Small intestine (tissue), 7 donors: ENCODE measurements at regions not wholly inside any gene's neighbourhood (a gene's known extent, or its start where the extent isn't known, plus 50 kb on each side); places are given as distances from the start of the nearest gene placed in this dataset.

Experiments used
- DNase-seq, 2 donors: peaks; one replicate each; pipeline versions ENCODE4 v3.0.0 to v3.0.0-alpha.2; 2013
- FAIRE-seq: peaks from 2 replicates; lab custom pipeline; 2012; peaks lifted over from hg19 to GRCh38; lab: Jason Lieb, UNC
- H3K27ac ChIP-seq, 3 donors: one replicate each; pipeline ENCODE4 v1.5.1; 2013; ENCODE audit warnings: low read length in 2 of 3, mild to moderate bottlenecking in 2 of 3, control low read depth in 1 of 3, inconsistent platforms in 1 of 3, low read depth in 1 of 3, moderate library complexity in 1 of 3
- H3K27me3 ChIP-seq, 3 donors: one replicate each; pipeline ENCODE4 v1.6.1; 2013; ENCODE audit warnings: low read length in 3 of 3, inconsistent platforms in 1 of 3; ENCODE audit not compliant: control insufficient read depth in 3 of 3, insufficient read depth in 3 of 3
- H3K36me3 ChIP-seq, 3 donors: one replicate each; pipeline ENCODE4 v1.6.1; 2013; ENCODE audit warnings: low read length in 3 of 3, inconsistent platforms in 1 of 3, low read depth in 1 of 3, mild to moderate bottlenecking in 1 of 3, moderate library complexity in 1 of 3; ENCODE audit not compliant: control insufficient read depth in 3 of 3, insufficient read depth in 2 of 3
- H3K4me1 ChIP-seq, 3 donors: one replicate each; pipeline ENCODE4 v1.6.1; 2013; ENCODE audit warnings: low read length in 2 of 3, inconsistent platforms in 1 of 3, low read depth in 1 of 3, mild to moderate bottlenecking in 1 of 3, moderate library complexity in 1 of 3; ENCODE audit not compliant: control insufficient read depth in 3 of 3, insufficient read depth in 2 of 3
- H3K4me3 ChIP-seq, 3 donors: one replicate each; pipeline ENCODE4 v1.5.1; 2013; ENCODE audit warnings: low read length in 3 of 3, control low read depth in 1 of 3, inconsistent platforms in 1 of 3, low read depth in 1 of 3, mild to moderate bottlenecking in 1 of 3, moderate library complexity in 1 of 3
- H3K9me3 ChIP-seq, 2 donors: one replicate each; pipeline ENCODE4 v1.6.1; 2013; ENCODE audit warnings: low read depth in 1 of 2, low read length in 1 of 2; ENCODE audit not compliant: control insufficient read depth in 2 of 2, insufficient read depth in 1 of 2
- WGBS, 3 donors: extraction: QIAGEN DNeasy Blood & Tissue Kit; methylation state at CpG; one replicate each; pipeline ENCODE4 v1.1.7; 2013; 5-methylcytosine and 5-hydroxymethylcytosine counted together
- donor health status: healthy with polysubstance abuse.
- donor health status: control.
- donor health status: control.
- donor health status: Bipolar disorder and iron deficiency.
- donor health status: healthy.

DNA sequence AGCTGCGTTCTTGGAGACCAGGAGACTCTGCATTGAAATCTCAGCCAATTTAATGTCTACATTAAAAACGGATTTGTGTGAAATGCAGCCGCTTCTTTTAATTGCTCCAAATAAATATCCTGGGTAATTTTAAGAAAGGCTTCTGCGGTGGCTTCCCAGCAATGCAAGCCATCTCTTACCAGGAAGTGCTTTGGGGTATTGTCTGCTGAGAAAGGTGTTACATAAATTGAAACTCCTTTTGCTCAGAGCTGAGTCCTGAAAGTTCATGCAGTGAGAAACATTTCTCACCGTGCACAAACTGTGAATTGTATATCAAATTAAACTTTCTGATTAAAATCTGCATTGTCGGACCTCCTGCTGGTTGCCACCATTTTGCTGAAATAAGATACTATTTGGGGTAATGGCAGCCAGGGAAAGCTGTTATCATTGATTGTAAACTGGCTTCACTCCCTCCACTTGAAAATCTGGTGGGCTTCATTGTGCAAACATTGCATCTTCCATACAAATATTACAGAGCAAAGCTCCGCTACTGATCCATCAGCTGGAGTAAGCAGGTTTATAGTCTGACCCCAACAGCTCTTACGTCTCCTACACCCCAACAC, 59.5 kb downstream of the ZIC5 start:
- 60 to 73% (median 65%) methylated on average over 8 of the region's 8 CpGs for WGBS, 3 donors
- FAIRE-seq (no peak), DNase-seq (no peak)
- H3K4me1 ChIP-seq: no peaks in the 10 kb centered on the region
- H3K27me3 ChIP-seq: peaks cover 0 to 40% (median 0%) of the 10 kb centered on the region in 3 donors
- H3K36me3 ChIP-seq: no peaks in the 10 kb centered on the region
- no peaks in the 10 kb centered on the region for H3K9me3 ChIP-seq
- H3K4me3 ChIP-seq: no peak overlapping the region
- no peak overlapping the region for H3K27ac ChIP-seq

DNA sequence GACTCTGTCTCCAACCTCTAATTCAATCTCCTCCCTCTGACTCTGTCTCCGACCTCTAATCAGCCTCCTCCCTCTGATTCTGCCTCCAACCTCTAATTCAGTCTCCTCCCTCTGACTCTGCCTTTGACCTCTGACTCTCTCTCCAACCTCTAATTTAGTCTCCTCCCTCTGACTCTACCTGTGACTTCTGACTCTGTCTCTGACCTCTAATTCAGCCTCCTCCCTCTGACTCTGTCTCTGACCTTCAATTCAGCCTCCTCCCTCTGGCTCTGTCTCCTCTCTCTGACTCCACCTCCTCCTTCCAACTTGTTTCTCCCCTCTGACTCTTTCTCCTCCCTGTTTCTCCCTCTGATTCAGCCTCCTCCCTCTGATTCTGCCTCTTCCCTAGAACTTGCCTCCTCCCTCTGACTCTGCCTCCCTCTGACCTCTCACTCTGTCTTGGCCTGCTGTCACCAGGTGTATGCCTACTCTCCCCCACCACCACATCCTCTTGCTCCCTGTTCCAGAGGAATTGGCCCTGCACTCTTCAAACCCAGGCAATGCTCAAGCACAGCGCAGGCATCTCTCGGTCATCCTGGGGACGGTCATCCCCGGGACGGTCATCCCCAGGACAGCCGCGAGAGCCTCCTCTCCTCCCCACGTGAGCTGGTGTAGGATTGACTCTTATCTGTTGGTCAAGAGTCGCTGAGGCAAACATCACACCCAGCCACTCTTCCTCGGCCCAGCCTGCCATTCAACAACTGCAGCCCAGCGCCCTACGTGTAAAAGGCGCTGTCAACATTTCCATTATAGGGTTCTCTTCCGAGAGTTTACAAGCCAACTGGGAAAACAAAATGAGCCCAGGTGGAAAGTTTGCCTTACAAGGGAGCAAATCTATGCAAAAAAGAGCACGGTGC, 60.2 kb downstream of the ZIC5 start:
- Histone ChIP-seq H3K9me3 (no peaks in the 10 kb centered on the region), H3K27me3 (peaks cover 0 to 41% (median 0%) of the 10 kb centered on the region in 3 donors), H3K4me1 (no peaks in the 10 kb centered on the region), H3K4me3 (no peak overlapping the region), H3K36me3 (no peaks in the 10 kb centered on the region), H3K27ac (no peak overlapping the region)
- FAIRE-seq (no peak), DNase-seq (no peak)
- 67 to 77% (median 70%) methylated on average over 16 of the region's 16 CpGs for WGBS, 3 donors

DNA sequence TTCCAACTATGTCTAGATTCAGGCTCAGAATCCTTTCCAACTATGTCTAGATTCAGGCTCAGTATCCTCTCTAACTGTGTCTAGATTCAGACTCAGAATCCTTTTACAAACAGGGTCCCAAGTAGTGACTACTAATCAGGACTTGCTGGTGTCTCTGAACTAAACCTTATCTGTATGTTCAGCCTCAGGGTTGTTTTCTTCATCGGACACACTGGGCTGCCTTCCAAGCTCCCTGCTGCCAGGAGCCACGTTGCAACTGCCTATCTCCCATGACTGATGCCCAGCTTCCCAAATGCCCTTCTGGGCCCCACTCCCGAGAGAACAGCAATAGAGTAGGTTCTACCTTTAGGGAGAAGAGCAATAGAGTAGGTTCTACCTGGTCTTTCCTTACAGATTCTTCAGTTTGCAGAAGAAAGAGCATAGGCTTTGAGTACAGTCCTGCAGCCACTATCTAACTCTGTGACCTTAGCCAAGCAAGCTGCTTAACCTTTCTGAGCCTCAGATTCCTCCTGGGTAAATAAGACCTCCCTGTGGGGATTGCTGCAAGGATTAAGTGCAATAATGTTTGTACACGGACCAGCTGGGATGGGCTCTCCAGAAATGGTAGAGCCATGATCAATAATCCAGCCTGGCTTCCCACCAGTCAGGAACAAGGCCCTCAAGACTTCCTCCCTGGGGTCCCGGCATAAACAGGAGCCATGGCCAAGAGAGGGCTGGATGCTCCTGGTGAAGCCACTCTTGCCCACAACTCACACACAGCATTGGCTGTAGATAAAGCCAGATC, 61.5 kb downstream of the ZIC5 start:
- DNase-seq: no peak

DNA sequence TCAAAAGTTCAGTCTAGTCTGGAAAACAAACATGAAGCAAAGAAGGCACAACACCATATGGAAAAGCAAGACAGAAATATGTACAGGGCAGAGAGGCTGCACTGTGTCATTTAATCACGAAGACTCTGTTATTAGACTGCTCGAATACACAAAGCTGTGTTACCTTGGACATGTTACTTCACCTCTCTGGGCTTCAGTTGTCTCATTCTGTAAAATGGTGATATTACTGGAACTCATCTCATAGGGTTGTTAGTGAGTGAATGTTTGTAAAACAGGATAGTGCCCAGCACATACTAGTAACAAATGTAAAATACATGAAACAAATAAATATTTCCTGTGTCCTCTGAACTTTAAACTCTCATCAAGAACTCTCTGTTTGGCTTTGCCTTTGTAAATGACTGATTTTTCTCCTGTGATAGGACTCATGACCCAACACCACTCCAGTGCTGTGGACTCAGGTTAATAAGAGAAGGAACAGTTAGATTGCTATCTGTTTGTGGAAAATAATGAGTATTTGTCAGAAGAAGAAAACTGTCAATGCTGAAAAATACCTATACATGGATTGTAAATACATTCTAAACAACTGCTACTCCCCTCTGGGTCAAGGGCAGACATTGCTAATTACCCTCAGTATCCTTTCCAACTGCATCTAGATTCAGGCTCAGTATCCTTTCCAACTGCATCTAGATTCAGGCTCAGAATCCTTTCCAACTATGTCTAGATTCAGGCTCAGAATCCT, 62.3 kb downstream of the ZIC5 start:
- Histone ChIP-seq H3K9me3 (no peaks in the 10 kb centered on the region), H3K27me3 (peaks cover 0 to 39% (median 0%) of the 10 kb centered on the region in 3 donors), H3K27ac (no peak overlapping the region), H3K4me3 (no peak overlapping the region), H3K36me3 (no peaks in the 10 kb centered on the region), H3K4me1 (no peaks in the 10 kb centered on the region)
- no peak for DNase-seq
- 89 to 91% (median 91%) methylated on average over 2 of the region's 2 CpGs for WGBS, 3 donors
- FAIRE-seq: no peak

More for the DNA sequence above, 61.5 kb downstream of the ZIC5 start:
- Histone ChIP-seq H3K9me3 (no peaks in the 10 kb centered on the region), H3K4me3 (no peak overlapping the region), H3K4me1 (no peaks in the 10 kb centered on the region), H3K27me3 (peaks cover 0 to 39% (median 0%) of the 10 kb centered on the region in 3 donors), H3K27ac (no peak overlapping the region), H3K36me3 (no peaks in the 10 kb centered on the region)
- 29 to 44% (median 39%) methylated on average over 5 of the region's 5 CpGs for WGBS, 3 donors
- no peak for FAIRE-seq

DNA sequence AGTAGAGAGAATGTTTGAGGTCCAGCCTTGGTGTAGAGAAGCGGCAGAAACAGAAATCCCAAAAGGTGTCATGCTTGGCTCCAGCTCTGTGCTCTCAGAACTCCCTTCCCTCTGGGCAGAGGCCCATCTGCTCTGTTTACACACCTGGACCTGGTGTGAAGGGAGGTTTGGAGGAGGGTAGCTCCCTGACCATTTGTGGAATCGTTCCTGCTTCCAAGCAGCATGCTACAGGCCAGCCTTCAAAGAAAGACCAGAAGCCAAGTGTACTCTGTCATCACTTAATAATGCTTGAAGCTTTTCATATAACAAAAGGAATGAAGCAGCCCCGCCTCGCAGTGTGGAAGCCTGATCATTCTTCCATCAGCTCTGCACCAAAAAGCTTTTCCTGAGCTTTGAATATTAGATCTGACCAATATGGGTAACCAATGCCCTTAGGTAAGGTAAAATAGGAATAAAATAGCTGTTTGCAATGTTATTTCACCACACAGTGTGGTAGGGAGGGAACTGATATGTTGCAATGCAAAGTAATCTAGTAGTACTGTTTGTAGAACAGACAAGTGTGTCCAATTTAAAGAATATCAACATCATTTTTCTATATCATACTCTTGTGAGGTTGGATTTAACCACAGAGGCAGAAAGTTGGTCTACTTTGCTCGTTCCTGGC, 63.3 kb downstream of the ZIC5 start:
- H3K9me3 ChIP-seq: no peaks in the 10 kb centered on the region
- FAIRE-seq: no peak
- H3K27ac ChIP-seq: no peak overlapping the region
- no peaks in the 10 kb centered on the region for H3K36me3 ChIP-seq
- H3K4me3 ChIP-seq: no peak overlapping the region
- H3K4me1 ChIP-seq: no peaks in the 10 kb centered on the region
- peaks cover 0 to 39% (median 0%) of the 10 kb centered on the region in 3 donors for H3K27me3 ChIP-seq
- DNase-seq: no peak
- WGBS, 3 donors: 65 to 75% (median 74%) methylated on average over 5 of the region's 5 CpGs

DNA sequence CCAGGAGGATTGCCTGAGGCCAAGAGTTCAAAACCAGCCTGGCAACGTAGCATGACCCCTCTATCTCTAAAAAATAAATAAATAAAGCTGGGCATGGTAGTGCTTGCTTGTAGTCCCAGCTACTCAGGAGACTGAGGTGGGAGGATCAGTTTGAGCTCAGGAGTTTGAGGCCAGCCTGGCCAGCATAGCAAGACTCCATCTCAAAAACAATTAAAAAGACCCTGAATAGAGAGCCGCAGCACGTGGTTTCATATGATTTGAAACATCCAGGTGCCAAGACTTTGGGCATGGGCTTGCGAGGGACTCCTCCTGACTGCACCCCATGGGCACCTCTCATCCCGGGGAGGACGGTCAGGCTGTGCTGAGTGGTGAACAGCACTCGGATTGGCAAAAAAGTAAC, 63.9 kb downstream of the ZIC5 start:
- DNase-seq (no peak), FAIRE-seq (no peak)
- H3K4me3 ChIP-seq: no peak overlapping the region
- no peaks in the 10 kb centered on the region for H3K9me3 ChIP-seq
- no peak overlapping the region for H3K27ac ChIP-seq
- 84 to 92% (median 89%) methylated on average over 7 of the region's 7 CpGs for whole genome bisulfite sequencing, 3 donors
- no peaks in the 10 kb centered on the region for H3K36me3 ChIP-seq
- peaks cover 0 to 37% (median 0%) of the 10 kb centered on the region in 3 donors for H3K27me3 ChIP-seq
- H3K4me1 ChIP-seq: no peaks in the 10 kb centered on the region

DNA sequence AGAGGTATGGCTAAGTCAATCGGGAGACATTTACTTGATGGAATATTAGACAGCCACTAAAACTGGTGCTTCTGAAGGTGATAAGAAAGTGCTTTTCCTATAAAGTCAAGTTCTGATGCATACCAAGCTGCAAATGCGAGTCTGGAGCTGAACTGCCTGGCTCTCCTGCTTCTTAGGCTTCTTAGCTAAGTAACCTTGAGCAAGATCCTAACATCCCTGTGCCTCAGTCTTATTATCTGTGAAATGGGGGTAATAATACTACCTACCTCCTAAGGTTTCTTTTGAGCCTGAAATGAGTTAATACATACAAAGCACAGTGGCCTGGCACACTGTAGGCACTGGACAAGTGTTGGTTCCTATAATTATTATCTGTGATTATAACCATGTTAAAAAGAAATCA, 64.5 kb downstream of the ZIC5 start:
- Histone ChIP-seq H3K36me3 (no peaks in the 10 kb centered on the region), H3K4me1 (no peaks in the 10 kb centered on the region), H3K27ac (no peak overlapping the region), H3K27me3 (peaks cover 0 to 31% (median 0%) of the 10 kb centered on the region in 3 donors), H3K9me3 (no peaks in the 10 kb centered on the region), H3K4me3 (no peak overlapping the region)
- DNase-seq (no peak), FAIRE-seq (no peak)
- WGBS, 3 donors: 87 to 99% (median 94%) methylated on average over 2 of the region's 2 CpGs
